OCI-LY1 (cell line): ENCODE measurements at regions not wholly inside any gene's neighbourhood (a gene's known extent, or its start where the extent isn't known, plus 50 kb on each side); places are given as distances from the start of the nearest gene placed in this dataset.

Source experiments
- CTCF ChIP-seq: fragments of 200-600 bp; sonication (generic), shearing (Covaris generic); IDR thresholded peaks from 2 replicates; pipeline ENCODE4 v1.5.1; 2017; ENCODE audit warnings: mild to moderate bottlenecking, antibody characterized with exemption, low read length, moderate library complexity, mixed read lengths
- EZH2 ChIP-seq: fragments of 200-600 bp; sonication (generic), shearing (Covaris generic); IDR thresholded peaks from 2 replicates; pipeline ENCODE4 v1.8.0; 2017; ENCODE audit warnings: borderline replicate concordance, mixed run types, mild to moderate bottlenecking, antibody characterized with exemption, low read length, moderate library complexity, mixed read lengths

DNA sequence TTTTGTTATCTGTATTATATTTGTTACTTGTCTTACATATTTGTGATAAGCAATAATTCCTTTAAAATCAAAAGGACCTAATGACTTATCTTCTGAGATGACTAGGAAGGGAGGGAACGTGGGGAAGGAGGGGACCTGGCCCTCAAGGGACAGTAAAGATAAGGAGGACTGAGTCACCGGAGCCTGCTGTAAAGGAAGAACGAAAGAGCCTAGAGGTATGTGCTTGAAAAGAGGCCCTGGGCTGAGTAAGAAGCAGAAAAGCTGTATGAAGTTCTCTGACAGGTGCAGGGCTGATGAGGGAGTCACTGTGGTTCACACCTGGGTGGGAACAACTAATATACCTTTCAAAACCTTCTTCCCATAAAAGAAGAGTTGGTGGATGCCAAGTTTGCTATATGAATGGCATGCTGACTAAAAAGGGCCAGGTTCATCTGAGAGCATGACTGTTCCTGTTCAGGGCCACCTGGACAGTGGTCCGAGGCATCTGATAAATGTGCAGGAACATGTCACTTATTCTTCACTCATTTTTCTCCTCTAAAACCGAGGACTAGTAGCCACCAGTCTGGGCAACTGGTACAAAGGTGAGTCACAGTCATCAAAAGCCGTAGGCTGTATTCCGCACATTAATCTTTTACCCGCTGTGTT, 111.3 kb downstream of the TNFAIP3 start:
- TF ChIP-seq CTCF (no peak), EZH2 (no peak)
